ENCODE measurements at regions not wholly inside any gene's neighbourhood (a gene's known extent, or its start where the extent isn't known, plus 50 kb on each side); places are given as distances from the start of the nearest gene placed in this dataset.

GRCh38 chr6:14231071-14231483, 113.5 kb downstream of the CD83 start:
- ATAC-seq (no peak), DNase-seq (ENCODE audit: low spot score) (no peak)
- Histone ChIP-seq H3K27ac (ENCODE audit: low read depth) (no peak overlapping the region), H3K9me2 (ENCODE audit: insufficient read depth) (0 out of 2 replicates have a peak, but pooled peaks cover 10% of the 10 kb centered on the region), H3K27me3 (ENCODE audit: insufficient read depth) (no peaks in the 10 kb centered on the region), H3F3A (replicated peaks; ENCODE audit: low read depth) (no peaks in the 10 kb centered on the region), H2AFZ (no peak overlapping the region), H3K79me2 (replicated peaks; ENCODE audit: insufficient read depth) (no peaks in the 10 kb centered on the region), H3K4me3 (no peak overlapping the region), H3K36me3 (ENCODE audit: insufficient read depth) (no peaks in the 10 kb centered on the region), H3K4me2 (no peak overlapping the region), H3K4me1 (ENCODE audit: insufficient read depth) (no peaks in the 10 kb centered on the region), H4K20me1 (replicated peaks; ENCODE audit: insufficient read depth) (no peaks in the 10 kb centered on the region)
- Mint-ChIP-seq H3K27ac (no peak overlapping the region), H3K4me3 (no peak overlapping the region), H3K4me1 (0 out of 3 replicates have a peak, but pooled peaks cover 3% of the 10 kb centered on the region), H3K27me3 (ENCODE audit: insufficient read depth, low read depth, poor library complexity) (no peaks in the 10 kb centered on the region), H3K36me3 (ENCODE audit: low read depth) (0 out of 3 replicates have a peak, but pooled peaks cover 4% of the 10 kb centered on the region), H3K9me3 (peaks cover 8% of the 10 kb centered on the region; the same call in 2 of the 3 replicates)
- TF ChIP-seq JUNB (IDR thresholded peaks at IDR 0.05; ENCODE audit: unreplicated experiment): no peak
- no peak for TF ChIP-seq EZH2 (IDR thresholded peaks at IDR 0.05; ENCODE audit: low read depth, unreplicated experiment)
- no peak for TF ChIP-seq ZNF114 (CRISPR knock-in tag; IDR thresholded peaks at IDR 0.05)
- TF ChIP-seq REST (IDR thresholded peaks at IDR 0.05; ENCODE audit: unreplicated experiment): no peak

GRCh38 chr6:14231501-14232280, 114.1 kb downstream of the CD83 start:
- Mint-ChIP-seq H3K4me1 (peaks cover 3% of the 10 kb centered on the region; the same call in 1 of the 3 replicates), H3K4me3 (no peak overlapping the region), H3K9me3 (peaks cover 2% of the 10 kb centered on the region; the same call in 1 of the 3 replicates), H3K27ac (no peak overlapping the region), H3K36me3 (ENCODE audit: low read depth) (0 out of 3 replicates have a peak, but pooled peaks cover 4% of the 10 kb centered on the region), H3K27me3 (ENCODE audit: insufficient read depth, low read depth, poor library complexity) (no peaks in the 10 kb centered on the region)
- no peak for DNase-seq (ENCODE audit: low spot score)
- Histone ChIP-seq H3K27ac (ENCODE audit: low read depth) (no peak overlapping the region), H3K79me2 (replicated peaks; ENCODE audit: insufficient read depth) (no peaks in the 10 kb centered on the region), H4K20me1 (replicated peaks; ENCODE audit: insufficient read depth) (no peaks in the 10 kb centered on the region), H3K27me3 (ENCODE audit: insufficient read depth) (no peaks in the 10 kb centered on the region), H3F3A (replicated peaks; ENCODE audit: low read depth) (no peaks in the 10 kb centered on the region), H2AFZ (no peak overlapping the region), H3K4me1 (ENCODE audit: insufficient read depth) (no peaks in the 10 kb centered on the region), H3K36me3 (ENCODE audit: insufficient read depth) (no peaks in the 10 kb centered on the region), H3K4me2 (no peak overlapping the region), H3K9me2 (ENCODE audit: insufficient read depth) (0 out of 2 replicates have a peak, but pooled peaks cover 7% of the 10 kb centered on the region), H3K4me3 (no peak overlapping the region)
- ATAC-seq: no peak
- TF ChIP-seq EZH2 (IDR thresholded peaks at IDR 0.05; ENCODE audit: low read depth, unreplicated experiment) (no peak), EZH2phosphoT487 (IDR thresholded peaks at IDR 0.05; ENCODE audit: unreplicated experiment) (no peak), ZNF462 (CRISPR knock-in tag; IDR thresholded peaks at IDR 0.05) (no peak), REST (IDR thresholded peaks at IDR 0.05; ENCODE audit: unreplicated experiment) (no peak), JUNB (IDR thresholded peaks at IDR 0.05; ENCODE audit: unreplicated experiment) (no peak)
